GM12875 (cell line): ENCODE measurements at regions not wholly inside any gene's neighbourhood (a gene's known extent, or its start where the extent isn't known, plus 50 kb on each side); places are given as distances from the start of the nearest gene placed in this dataset.

ENCODE experiments used
- H3K4me3 ChIP-seq: one replicate; pipeline ENCODE4 v1.5.1; 2011; ENCODE audit warnings: low read depth, low read length, control low read depth
- CTCF ChIP-seq: IDR thresholded peaks from 2 replicates; pipeline ENCODE4 v1.5.1; 2011; ENCODE audit warnings: low read depth, mild to moderate bottlenecking, control low read depth, inconsistent platforms, low read length, moderate library complexity, borderline replicate concordance; ENCODE audit not compliant: insufficient read depth

GRCh38 chr15:31727612-31728011 is 302.7 kb upstream of the CHRNA7 start:
- H3K4me3 ChIP-seq = no peak overlapping the region
- no peak for TF ChIP-seq CTCF

DNA sequence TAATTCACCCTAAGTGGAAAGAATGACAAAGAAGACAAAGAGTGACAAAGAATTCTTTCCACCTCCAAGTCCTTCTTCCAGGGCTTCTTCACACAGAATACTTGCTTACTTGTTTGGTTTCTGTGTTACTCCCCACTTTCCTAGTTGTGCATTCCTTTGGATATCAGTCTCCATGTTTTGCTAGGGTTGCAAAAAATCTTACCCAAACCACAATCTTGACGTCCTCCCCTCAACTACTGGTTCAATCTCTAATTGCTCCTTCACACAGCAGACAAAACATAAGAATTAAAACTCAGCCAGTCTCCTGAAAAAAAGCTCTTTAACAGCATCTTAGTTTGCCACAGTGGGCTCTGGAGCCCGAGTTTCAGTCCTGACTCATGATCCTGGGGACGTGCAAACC is 297.6 kb upstream of the CHRNA7 start:
- no peak for TF ChIP-seq CTCF
- H3K4me3 ChIP-seq = no peak overlapping the region

- no peak for TF ChIP-seq CTCF
These were observed 296.9 kb upstream of the CHRNA7 start for GRCh38 chr15:31733424-31733823.

DNA sequence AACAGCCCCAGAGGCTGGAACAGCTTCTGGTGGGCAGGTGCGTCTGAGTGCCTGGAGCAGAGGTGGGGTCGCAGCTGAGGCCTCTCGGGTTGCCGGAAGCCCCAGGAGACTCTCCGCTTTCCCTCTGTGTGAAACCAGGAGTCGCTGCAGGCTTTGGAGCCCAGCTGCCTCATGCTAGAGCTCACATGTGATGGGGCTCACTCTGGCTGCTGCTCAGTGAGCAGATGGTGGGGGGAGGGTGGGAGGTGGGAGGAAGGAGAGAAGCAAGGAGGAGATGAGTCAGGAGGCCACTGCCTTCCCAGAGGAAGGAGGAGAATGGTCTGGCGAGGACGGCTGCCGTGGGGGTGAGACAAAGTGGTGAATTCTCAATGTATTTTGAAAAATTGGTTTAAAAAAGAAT is 290.1 kb upstream of the CHRNA7 start:
- H3K4me3 ChIP-seq = no peak overlapping the region
- TF ChIP-seq CTCF = no peak

More at GRCh38 chr15:31733424-31733823, 296.9 kb upstream of the CHRNA7 start:
- no peak overlapping the region for H3K4me3 ChIP-seq

DNA sequence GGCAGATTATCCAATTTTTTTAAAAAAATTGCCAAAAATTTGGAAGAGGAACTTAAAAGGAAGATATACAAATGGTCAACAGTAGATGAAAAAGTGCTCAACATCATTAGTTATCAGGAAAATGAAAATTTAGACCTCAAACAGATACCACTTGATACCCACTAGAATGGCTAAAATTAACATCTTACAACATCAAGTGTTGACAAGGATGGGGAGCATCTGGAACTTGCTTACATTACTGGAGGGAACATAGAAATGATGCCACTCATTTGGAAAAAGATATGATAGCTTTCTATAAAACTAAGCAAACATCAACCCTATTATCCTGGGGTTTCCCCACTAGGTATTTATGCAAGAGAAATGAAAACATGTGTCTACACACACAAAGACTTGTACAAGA is 284.5 kb upstream of the CHRNA7 start:
- no peak overlapping the region for H3K4me3 ChIP-seq
- no peak for TF ChIP-seq CTCF

- no peak overlapping the region for H3K4me3 ChIP-seq
- TF ChIP-seq CTCF = no peak
These were observed 278.1 kb upstream of the CHRNA7 start for GRCh38 chr15:31752065-31752762.

DNA sequence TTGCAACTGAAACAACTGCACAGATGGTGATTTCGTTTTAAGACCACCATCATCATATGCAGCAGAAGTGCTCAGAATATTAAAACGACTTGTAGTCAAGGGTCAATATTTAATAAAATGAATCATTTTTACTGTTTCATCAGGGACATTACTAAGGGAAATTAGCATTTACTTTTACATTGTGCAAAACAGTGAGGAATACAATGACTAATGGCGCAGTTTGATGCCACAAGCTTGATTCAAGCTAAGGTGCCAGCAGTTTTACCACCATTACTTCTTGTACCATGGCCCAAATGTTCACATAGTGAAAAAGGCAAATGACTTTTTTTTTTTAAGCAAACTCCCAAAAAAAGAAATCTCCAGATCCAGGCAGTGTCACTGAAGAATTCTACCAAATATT is 277.4 kb upstream of the CHRNA7 start:
- TF ChIP-seq CTCF = no peak
- H3K4me3 ChIP-seq = no peak overlapping the region
